K562 (cell line): ENCODE measurements at regions not wholly inside any gene's neighbourhood (a gene's known extent, or its start where the extent isn't known, plus 50 kb on each side); places are given as distances from the start of the nearest gene placed in this dataset.

Experiments used
- ATAC-seq: fragments of 200-7000 bp; cut with Tn5 transposase; 3 replicates; pipeline ENCODE4 v1.9.1; 2020; ENCODE audit warnings: moderate library complexity
- BruUV-seq: library from RNA; stranded (reverse); fragments of 400-500 nt; replicated peaks from 2 replicates; lab custom pipeline; 2021; lab: Mats Ljungman, UMichigan
- CTCF ChIA-PET: fragments of 300-600 bp; formaldehyde crosslinking; extraction: SDS; loops from one replicate; lab custom pipeline; 2021; ENCODE audit warnings: low intra/inter-chr PET ratio; lab: Yijun Ruan, JAX
- POLR2A ChIA-PET: fragments of 300-600, 350-650 bp; sonication (Branson Sonifier 250); formaldehyde crosslinking; extraction: SDS; loops from one replicate; lab custom pipeline; 2021; ENCODE audit warnings: antibody characterized with exemption, inconsistent platforms; lab: Yijun Ruan, JAX
- DNase-seq, 4 experiments: peaks; one replicate each; pipeline versions ENCODE4 v3.0.0 to v3.0.0-alpha.2; 2011 to 2018; ENCODE audit warnings: low spot score in 3 of 4, mixed read lengths in 3 of 4; ENCODE audit errors: extremely low read depth in 1 of 4
- FAIRE-seq: peaks from 2 replicates; lab custom pipeline; 2011; peaks lifted over from hg19 to GRCh38; lab: Jason Lieb, UNC
- H2AFZ ChIP-seq: 2 replicates; pipeline ENCODE4 v1.6.0; 2011; ENCODE audit warnings: low read depth, low read length, control low read depth, inconsistent platforms
- H3K27ac ChIP-seq: fragments of 200-600 bp; 3 replicates; pipeline ENCODE4 v1.8.0; 2011; ENCODE audit warnings: low read depth, mild to moderate bottlenecking, control low read depth, inconsistent platforms, low read length, moderate library complexity, mixed read lengths; ENCODE audit errors: extremely low read depth
- H3K27me3 ChIP-seq, 2 experiments: fragments of 300-600 bp in 1 of 2; 2 replicates in 1 of 2; 3 replicates in 1 of 2; pipeline versions ENCODE4 v1.6.0 to v1.8.0; 2011; ENCODE audit warnings: inconsistent platforms in 2 of 2, low read length in 2 of 2, mild to moderate bottlenecking in 1 of 2, mixed read lengths in 1 of 2, moderate library complexity in 1 of 2; ENCODE audit not compliant: control insufficient read depth in 2 of 2, insufficient read depth in 2 of 2
- H3K36me3 ChIP-seq: fragments of 300-600 bp; 3 replicates; pipeline ENCODE4 v1.8.0; 2011; ENCODE audit warnings: mild to moderate bottlenecking, low read length, inconsistent platforms; ENCODE audit not compliant: control insufficient read depth, insufficient read depth
- H3K4me1 ChIP-seq, 2 experiments: fragments of 200-600 bp in 1 of 2; replicated peaks in 1 of 2; 2 replicates in 1 of 2; 3 replicates in 1 of 2; pipeline versions ENCODE4 v1.5.1 to v1.8.0; 2011; ENCODE audit warnings: inconsistent platforms in 2 of 2, low read length in 2 of 2, mild to moderate bottlenecking in 1 of 2, mixed read lengths in 1 of 2, moderate library complexity in 1 of 2; ENCODE audit not compliant: control insufficient read depth in 2 of 2, insufficient read depth in 2 of 2
- H3K4me2 ChIP-seq: 2 replicates; pipeline ENCODE4 v1.6.1; 2011; ENCODE audit warnings: low read length, control low read depth, inconsistent platforms, mixed read lengths; ENCODE audit not compliant: insufficient read depth
- H3K4me3 ChIP-seq: fragments of 200-600 bp; sonication (generic), shearing (Covaris generic); 2 replicates; pipeline ENCODE4 v1.5.1; 2016; ENCODE audit warnings: control low read depth, inconsistent platforms
- H3K79me2 ChIP-seq: fragments of 200-600 bp; 3 replicates; pipeline ENCODE4 v1.8.0; 2011; ENCODE audit warnings: low read length, inconsistent platforms; ENCODE audit not compliant: control insufficient read depth, insufficient read depth
- H3K9ac ChIP-seq, 2 experiments: 2 replicates each; pipeline versions ENCODE4 v1.6.0 to v1.6.1; 2011; ENCODE audit warnings: low read depth in 2 of 2, low read length in 2 of 2, control low read depth in 1 of 2, inconsistent platforms in 1 of 2, mild to moderate bottlenecking in 1 of 2, mixed read lengths in 1 of 2; ENCODE audit not compliant: insufficient read depth in 1 of 2
- H3K9me1 ChIP-seq: one replicate; pipeline ENCODE4 v1.6.0; 2011; ENCODE audit warnings: inconsistent platforms, mild to moderate bottlenecking, low read length, moderate library complexity; ENCODE audit not compliant: control insufficient read depth, insufficient read depth
- H3K9me3 ChIP-seq: replicated peaks from 2 replicates; pipeline ENCODE4 v1.5.1; 2011; ENCODE audit warnings: low read depth, low read length, inconsistent platforms; ENCODE audit not compliant: control insufficient read depth, insufficient read depth
- H4K20me1 ChIP-seq: replicated peaks from 2 replicates; pipeline ENCODE4 v1.6.1; 2011; ENCODE audit warnings: low read length, inconsistent platforms, mixed read lengths; ENCODE audit not compliant: control insufficient read depth, insufficient read depth
- ADNP ChIP-seq: fragments of 200-800 bp; sonication (Bioruptor generic); IDR thresholded peaks from 2 replicates; pipeline ENCODE4 v1.6.1; 2016; ENCODE audit warnings: missing genetic modification characterization, missing compliant biosample characterization
- CHD2 ChIP-seq: IDR thresholded peaks from 2 replicates; pipeline ENCODE4 v1.6.1; 2011; ENCODE audit warnings: low read depth, low read length
- ETV5 ChIP-seq: sonication (generic); formaldehyde crosslinking; IDR thresholded peaks from 2 replicates; pipeline ENCODE4 v1.4.0; 2020; ENCODE audit warnings: low read depth, mild to moderate bottlenecking, missing genetic modification reagents
- FOXJ2 ChIP-seq: fragments of 200-800 bp; sonication (Bioruptor generic); IDR thresholded peaks from 2 replicates; pipeline ENCODE4 v1.6.1; 2016; ENCODE audit warnings: missing genetic modification characterization, missing compliant biosample characterization
- FUS ChIP-seq: fragments of 200-400 bp; formaldehyde crosslinking; optimal IDR thresholded peaks from 2 replicates; pipeline ENCODE3; 2017; ENCODE audit warnings: low read depth, low read length
- GATA2 ChIP-seq: sonication (generic); formaldehyde crosslinking; IDR thresholded peaks from 2 replicates; pipeline ENCODE4 v1.4.0; 2020; ENCODE audit warnings: mild to moderate bottlenecking, missing genetic modification reagents
- HNRNPL ChIP-seq: fragments of 200-400 bp; formaldehyde crosslinking; IDR thresholded peaks from 2 replicates; pipeline ENCODE4 v1.6.1; 2017; ENCODE audit warnings: low read depth, mild to moderate bottlenecking, low read length
- JUNB ChIP-seq: fragments of 450-650 bp; formaldehyde crosslinking; conservative IDR thresholded peaks from 2 replicates; pipeline ENCODE4 v1.4.0; 2020; ENCODE audit warnings: mild to moderate bottlenecking
- KLF13 ChIP-seq: fragments of 450-650 bp; IDR thresholded peaks from 2 replicates; pipeline ENCODE4 v1.6.1; 2016; ENCODE audit warnings: missing genetic modification characterization, low read depth, mild to moderate bottlenecking, missing compliant biosample characterization, moderate library complexity, borderline replicate concordance
- MTA1 ChIP-seq: fragments of 450-650 bp; IDR thresholded peaks from 2 replicates; pipeline ENCODE4 v1.6.1; 2017; ENCODE audit warnings: borderline replicate concordance
- NCOA6 ChIP-seq: fragments of 450-650 bp; IDR thresholded peaks from 2 replicates; pipeline ENCODE4 v1.6.1; 2017; ENCODE audit warnings: mild to moderate bottlenecking
- ZFP91 ChIP-seq: sonication (generic); formaldehyde crosslinking; IDR thresholded peaks from 2 replicates; pipeline ENCODE4 v1.8.0; 2022; ENCODE audit warnings: mild to moderate bottlenecking, missing genetic modification reagents
- ZNF24 ChIP-seq: fragments of 450-650 bp; IDR thresholded peaks from 2 replicates; pipeline ENCODE4 v1.6.1; 2016
- ZNF277 ChIP-seq: fragments of 250-450 bp; sonication (Bioruptor Pico); IDR thresholded peaks from 2 replicates; pipeline ENCODE4 v1.8.0; 2022; ENCODE audit warnings: inconsistent platforms, mild to moderate bottlenecking, moderate library complexity, borderline replicate concordance
- ZNF57 ChIP-seq: fragments of 450-650 bp; formaldehyde crosslinking; IDR thresholded peaks from 2 replicates; pipeline ENCODE4 v1.4.0; 2020; ENCODE audit warnings: mild to moderate bottlenecking, moderate library complexity
- WGBS: fragments of 100-300 bp; shearing (Covaris generic); methylation state at CpG from one replicate; pipeline ENCODE4 v1.1.6; 2016; ENCODE audit warnings: low coverage, mixed read lengths; ENCODE audit not compliant: insufficient coverage; ENCODE audit errors: missing lambda C conversion rate; 5-methylcytosine and 5-hydroxymethylcytosine counted together
- in situ Hi-C: fragments of 300-500 bp; cut with MboI; formaldehyde crosslinking; loops from 4 replicates; pipeline ENCODE4 v1.15.0; 2018; ENCODE audit warnings: inconsistent platforms, mixed read lengths
- intact Hi-C: fragments of 100-400 bp; cut with micrococcal nuclease; formaldehyde crosslinking; loops from 2 replicates; pipeline ENCODE4 v1.14.2; 2022
- TF ChIP-seq, protein P1 (sequence below), 2 experiments: fragments of 450-650 bp; IDR thresholded peaks; 2 replicates each; pipeline ENCODE4 v1.6.1; 2018; ENCODE audit warnings: mild to moderate bottlenecking in 2 of 2, low read depth in 1 of 2; ENCODE audit not compliant: partially characterized antibody in 2 of 2

DNA sequence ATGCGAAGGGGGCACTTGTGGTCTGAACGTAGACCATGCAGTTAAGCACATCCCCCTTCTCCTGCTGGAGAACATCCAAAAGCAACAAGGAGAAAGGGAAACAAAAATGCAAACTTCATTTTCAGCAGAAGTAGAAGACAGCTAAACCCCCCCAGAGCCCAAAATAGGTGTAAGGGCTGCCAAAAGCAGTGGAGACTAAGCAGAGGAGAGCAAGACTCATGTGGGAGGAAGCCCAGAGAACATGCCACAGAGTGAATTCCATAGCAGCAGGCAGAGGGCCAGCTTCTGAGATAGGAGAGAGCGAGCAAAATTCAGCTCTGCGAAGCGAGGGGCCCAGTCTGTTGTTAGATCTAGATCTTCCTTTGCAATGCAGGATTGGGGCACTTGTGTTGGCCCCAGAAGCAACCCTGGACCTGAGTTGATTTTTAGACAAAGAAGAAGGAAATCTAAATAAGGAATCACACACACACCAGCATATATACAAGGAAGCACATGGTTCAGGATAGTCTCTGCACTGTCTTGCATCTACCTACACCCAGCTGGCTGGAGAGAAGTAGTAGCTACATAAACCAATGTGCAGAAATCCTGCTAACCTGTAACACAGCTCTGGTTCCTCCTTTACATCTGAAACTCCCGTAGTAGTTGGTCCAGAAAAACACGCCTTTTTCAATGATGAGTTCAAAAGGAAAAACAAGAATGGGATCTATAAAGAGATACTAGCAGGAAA is 199.6 kb downstream of the SPRY2 start (continued):
- TF ChIP-seq ZFP91 (CRISPR knock-in tag) (no peak), FOXJ2 (no peak), ZNF24 (no peak), HNRNPL (no peak), GATA2 (CRISPR knock-in tag) (no peak), ETV5 (CRISPR knock-in tag) (no peak), NCOA6 (no peak)

- no TSS peak for BruUV-seq
- no peak for FAIRE-seq
- 0% methylated on average over 4 of the region's 4 CpGs for WGBS
- POLR2A ChIA-PET, result no interaction called here
- Histone ChIP-seq H3K9me1 (no peaks in the 10 kb centered on the region), H3K9ac (no peak overlapping the region), H3K4me2 (no peak overlapping the region), H3K36me3 (no peaks in the 10 kb centered on the region), H3K79me2 (no peaks in the 10 kb centered on the region), H3K27me3 (no peaks in the 10 kb centered on the region), H3K27ac (no peak overlapping the region), H4K20me1 (no peaks in the 10 kb centered on the region), H3K9me3 (no peaks in the 10 kb centered on the region), H3K4me3 (no peak overlapping the region), H3K4me1 (no peaks in the 10 kb centered on the region), H2AFZ (no peak overlapping the region)
- CTCF ChIA-PET, result no interaction called here
- no peak for DNase-seq
- ATAC-seq, result no peak
- intact Hi-C loops (no loop called here), in situ Hi-C loops (no loop called here)
- TF ChIP-seq KLF13, result no peak
- TF ChIP-seq, protein P1, sequence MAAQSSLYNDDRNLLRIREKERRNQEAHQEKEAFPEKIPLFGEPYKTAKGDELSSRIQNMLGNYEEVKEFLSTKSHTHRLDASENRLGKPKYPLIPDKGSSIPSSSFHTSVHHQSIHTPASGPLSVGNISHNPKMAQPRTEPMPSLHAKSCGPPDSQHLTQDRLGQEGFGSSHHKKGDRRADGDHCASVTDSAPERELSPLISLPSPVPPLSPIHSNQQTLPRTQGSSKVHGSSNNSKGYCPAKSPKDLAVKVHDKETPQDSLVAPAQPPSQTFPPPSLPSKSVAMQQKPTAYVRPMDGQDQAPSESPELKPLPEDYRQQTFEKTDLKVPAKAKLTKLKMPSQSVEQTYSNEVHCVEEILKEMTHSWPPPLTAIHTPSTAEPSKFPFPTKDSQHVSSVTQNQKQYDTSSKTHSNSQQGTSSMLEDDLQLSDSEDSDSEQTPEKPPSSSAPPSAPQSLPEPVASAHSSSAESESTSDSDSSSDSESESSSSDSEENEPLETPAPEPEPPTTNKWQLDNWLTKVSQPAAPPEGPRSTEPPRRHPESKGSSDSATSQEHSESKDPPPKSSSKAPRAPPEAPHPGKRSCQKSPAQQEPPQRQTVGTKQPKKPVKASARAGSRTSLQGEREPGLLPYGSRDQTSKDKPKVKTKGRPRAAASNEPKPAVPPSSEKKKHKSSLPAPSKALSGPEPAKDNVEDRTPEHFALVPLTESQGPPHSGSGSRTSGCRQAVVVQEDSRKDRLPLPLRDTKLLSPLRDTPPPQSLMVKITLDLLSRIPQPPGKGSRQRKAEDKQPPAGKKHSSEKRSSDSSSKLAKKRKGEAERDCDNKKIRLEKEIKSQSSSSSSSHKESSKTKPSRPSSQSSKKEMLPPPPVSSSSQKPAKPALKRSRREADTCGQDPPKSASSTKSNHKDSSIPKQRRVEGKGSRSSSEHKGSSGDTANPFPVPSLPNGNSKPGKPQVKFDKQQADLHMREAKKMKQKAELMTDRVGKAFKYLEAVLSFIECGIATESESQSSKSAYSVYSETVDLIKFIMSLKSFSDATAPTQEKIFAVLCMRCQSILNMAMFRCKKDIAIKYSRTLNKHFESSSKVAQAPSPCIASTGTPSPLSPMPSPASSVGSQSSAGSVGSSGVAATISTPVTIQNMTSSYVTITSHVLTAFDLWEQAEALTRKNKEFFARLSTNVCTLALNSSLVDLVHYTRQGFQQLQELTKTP (IDR thresholded peaks at IDR 0.05; ENCODE audit: low read depth in 1 of 2, partially characterized antibody in 2 of 2), result no peak
- no peak for TF ChIP-seq MTA1
- no peak for TF ChIP-seq ADNP (tag)
- no peak for TF ChIP-seq ZNF57 (CRISPR knock-in tag)
- TF ChIP-seq ZNF277, result no peak
- no peak for TF ChIP-seq GATA2 (CRISPR knock-in tag)
- no peak for TF ChIP-seq CHD2
- no peak for TF ChIP-seq FUS
- no peak for TF ChIP-seq JUNB (CRISPR knock-in tag)
Observed at GRCh38 chr13:80140685-80141084, 200.2 kb downstream of the SPRY2 start.
